GM12873 (cell line): ENCODE measurements at regions not wholly inside any gene's neighbourhood (a gene's known extent, or its start where the extent isn't known, plus 50 kb on each side); places are given as distances from the start of the nearest gene placed in this dataset.

Source experiments
- TF ChIP-seq, protein P1 (sequence below): IDR thresholded peaks from 2 replicates; pipeline ENCODE4 v1.5.1; 2012; ENCODE audit warnings: low read depth, mild to moderate bottlenecking, moderate library complexity, low read length, control low read depth; ENCODE audit not compliant: insufficient read depth; ENCODE audit errors: missing control alignments

DNA sequence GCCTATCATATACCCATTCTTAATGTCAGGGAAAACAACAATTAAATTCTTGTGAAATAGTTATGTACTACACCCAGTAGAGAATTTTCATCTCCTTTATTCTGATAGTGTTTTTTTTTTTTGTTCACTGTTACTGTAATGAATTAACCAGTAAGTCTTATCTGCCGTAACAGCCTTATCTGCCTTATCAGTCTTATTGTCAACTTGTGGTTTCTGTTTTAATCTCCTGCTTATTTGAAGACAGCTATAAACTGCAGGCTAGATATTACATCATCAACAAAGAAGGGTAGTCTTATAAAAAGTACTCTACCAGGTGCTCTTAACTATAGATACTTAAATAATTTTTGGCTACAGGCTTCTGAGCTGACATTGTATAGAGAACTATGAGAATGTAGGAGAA lies 79.5 kb downstream of the MAGEB5 start:
- TF ChIP-seq, protein P1, sequence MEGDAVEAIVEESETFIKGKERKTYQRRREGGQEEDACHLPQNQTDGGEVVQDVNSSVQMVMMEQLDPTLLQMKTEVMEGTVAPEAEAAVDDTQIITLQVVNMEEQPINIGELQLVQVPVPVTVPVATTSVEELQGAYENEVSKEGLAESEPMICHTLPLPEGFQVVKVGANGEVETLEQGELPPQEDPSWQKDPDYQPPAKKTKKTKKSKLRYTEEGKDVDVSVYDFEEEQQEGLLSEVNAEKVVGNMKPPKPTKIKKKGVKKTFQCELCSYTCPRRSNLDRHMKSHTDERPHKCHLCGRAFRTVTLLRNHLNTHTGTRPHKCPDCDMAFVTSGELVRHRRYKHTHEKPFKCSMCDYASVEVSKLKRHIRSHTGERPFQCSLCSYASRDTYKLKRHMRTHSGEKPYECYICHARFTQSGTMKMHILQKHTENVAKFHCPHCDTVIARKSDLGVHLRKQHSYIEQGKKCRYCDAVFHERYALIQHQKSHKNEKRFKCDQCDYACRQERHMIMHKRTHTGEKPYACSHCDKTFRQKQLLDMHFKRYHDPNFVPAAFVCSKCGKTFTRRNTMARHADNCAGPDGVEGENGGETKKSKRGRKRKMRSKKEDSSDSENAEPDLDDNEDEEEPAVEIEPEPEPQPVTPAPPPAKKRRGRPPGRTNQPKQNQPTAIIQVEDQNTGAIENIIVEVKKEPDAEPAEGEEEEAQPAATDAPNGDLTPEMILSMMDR: no peak

DNA sequence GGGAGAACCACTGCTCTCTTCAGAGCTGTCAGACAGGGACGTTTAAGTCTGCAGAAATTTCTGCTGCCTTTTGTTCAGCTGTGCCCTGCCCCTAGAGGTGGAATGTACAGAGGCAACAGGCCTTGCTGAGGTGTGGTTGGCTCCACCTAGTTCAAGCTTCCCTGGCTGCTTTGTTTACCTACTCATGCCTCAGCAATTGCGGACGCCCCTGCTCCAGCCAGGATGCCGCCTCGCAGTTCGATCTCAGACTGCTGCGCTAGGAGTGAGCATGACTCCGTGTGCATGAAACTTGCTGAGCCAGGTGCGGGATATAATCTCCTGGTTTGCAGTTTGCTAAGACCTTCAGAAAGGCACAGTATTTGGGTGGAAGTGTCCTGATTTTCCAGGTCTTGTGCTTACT lies 70.9 kb downstream of the MAGEB5 start:
- TF ChIP-seq, protein P1: no peak
